Astrocyte (in vitro differentiated cells and primary cell): ENCODE measurements at regions not wholly inside any gene's neighbourhood (a gene's known extent, or its start where the extent isn't known, plus 50 kb on each side); places are given as distances from the start of the nearest gene placed in this dataset.

Experiments
- CTCF ChIP-seq: IDR thresholded peaks from 2 replicates; pipeline ENCODE4 v1.5.1; 2011; ENCODE audit warnings: low read depth, mild to moderate bottlenecking, inconsistent platforms, low read length, moderate library complexity; ENCODE audit not compliant: insufficient read depth
- EZH2 ChIP-seq: IDR thresholded peaks from 2 replicates; pipeline ENCODE4 v1.6.1; 2012; ENCODE audit warnings: mild to moderate bottlenecking, low read length, inconsistent platforms; ENCODE audit not compliant: insufficient read depth

GRCh38 chr22:49398646-49399045 lies 429.0 kb downstream of the BRD1 start:
- TF ChIP-seq CTCF (no peak), EZH2 (no peak)
